IPS-11a (cell line): ENCODE measurements at regions not wholly inside any gene's neighbourhood (a gene's known extent, or its start where the extent isn't known, plus 50 kb on each side); places are given as distances from the start of the nearest gene placed in this dataset.

Experiments
- H3K4me3 ChIP-seq: one replicate; pipeline ENCODE4 v1.5.1; 2013; ENCODE audit warnings: low read depth, low read length, control low read depth

GRCh38 chr20:56949318-56949717 lies 317.1 kb downstream of the BMP7 start:
- H3K4me3 ChIP-seq: no peak overlapping the region

GRCh38 chr20:56952258-56953047 lies 314.0 kb downstream of the BMP7 start:
- H3K4me3 ChIP-seq: no peak overlapping the region

DNA sequence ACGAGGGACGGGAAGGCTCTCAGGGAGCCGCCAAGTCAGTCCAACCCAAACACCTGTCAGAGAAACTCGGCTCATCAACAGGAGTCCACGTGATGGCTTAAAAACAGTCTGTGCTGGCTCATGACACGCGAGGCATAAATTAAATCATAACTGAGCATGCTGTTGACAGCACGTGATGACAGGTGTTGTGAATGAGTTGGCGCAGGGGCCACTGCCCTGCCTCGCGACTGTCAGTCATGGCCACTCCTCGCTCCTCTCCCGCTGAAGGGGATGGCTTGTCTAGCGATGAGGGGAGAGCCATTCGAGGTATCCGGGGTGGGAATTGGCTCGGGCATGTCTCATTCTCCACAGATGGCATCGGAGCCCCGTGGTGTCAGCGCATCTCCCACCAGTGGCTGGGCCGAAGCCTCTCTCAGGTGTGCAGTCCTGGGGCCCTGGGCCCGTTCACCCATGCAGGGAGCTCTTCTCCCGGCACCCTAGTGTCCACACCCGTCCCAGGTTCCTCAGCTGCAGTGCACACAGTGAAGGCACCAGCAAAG lies 313.3 kb downstream of the BMP7 start:
- H3K4me3 ChIP-seq: no peak overlapping the region

DNA sequence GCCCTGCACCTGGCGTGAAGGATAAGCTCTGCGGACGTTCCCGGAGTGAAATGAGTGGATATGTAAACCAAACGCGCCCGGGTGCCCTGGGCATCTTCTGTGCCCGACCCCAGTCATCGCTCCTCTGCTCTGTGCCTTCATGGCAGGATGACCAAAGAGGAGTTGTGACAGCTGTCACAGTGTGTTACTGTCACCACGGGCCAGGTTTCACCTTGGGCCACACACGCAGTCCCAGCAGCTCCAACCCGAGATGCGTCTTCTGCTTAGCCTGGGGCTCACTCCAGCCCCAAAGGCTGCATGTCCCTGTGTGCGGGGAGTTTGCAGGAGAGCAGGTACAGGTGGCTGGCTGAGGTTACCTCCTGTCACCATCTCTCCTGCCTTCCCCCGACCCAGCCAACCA lies 311.6 kb downstream of the BMP7 start:
- no peak overlapping the region for H3K4me3 ChIP-seq

DNA sequence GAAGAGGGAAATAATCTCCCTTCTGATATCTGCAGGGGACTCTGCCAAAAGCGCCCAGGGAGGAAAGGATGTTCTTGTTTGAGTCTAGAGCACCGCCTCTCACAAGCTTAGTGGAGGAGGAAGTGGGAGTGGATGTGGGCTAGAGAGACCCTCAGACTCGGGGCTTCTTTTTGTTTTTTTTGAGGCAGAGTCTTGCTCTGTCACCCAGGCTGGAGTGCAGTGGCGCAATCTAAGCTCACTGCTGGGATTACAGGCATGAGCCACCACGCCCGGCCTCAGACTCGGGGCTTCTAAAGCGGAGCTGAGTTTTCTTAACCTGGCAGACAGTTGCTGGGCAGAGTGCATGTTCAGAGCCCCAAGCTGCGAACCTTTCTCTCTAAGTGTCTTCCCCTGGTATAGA lies 310.8 kb downstream of the BMP7 start:
- H3K4me3 ChIP-seq: no peak overlapping the region

DNA sequence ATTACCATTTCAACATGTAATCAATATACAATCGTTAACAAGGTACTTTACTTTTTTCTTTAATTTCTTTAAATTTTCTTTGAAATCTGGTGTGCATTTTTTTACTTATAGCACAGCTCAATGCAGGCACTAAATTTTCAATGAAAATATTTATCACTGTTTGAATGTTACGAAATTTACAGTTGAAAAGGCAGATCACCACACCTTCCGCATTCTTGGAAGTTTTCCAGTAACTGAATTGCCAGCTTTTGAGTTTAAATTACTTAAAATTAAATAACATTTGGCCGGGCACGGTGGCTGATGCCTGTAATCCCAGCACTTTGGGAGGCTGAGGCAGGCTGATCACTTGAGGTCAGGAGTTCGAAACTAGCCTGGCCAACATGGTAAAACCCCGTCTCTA lies 309.9 kb downstream of the BMP7 start:
- no peak overlapping the region for H3K4me3 ChIP-seq

DNA sequence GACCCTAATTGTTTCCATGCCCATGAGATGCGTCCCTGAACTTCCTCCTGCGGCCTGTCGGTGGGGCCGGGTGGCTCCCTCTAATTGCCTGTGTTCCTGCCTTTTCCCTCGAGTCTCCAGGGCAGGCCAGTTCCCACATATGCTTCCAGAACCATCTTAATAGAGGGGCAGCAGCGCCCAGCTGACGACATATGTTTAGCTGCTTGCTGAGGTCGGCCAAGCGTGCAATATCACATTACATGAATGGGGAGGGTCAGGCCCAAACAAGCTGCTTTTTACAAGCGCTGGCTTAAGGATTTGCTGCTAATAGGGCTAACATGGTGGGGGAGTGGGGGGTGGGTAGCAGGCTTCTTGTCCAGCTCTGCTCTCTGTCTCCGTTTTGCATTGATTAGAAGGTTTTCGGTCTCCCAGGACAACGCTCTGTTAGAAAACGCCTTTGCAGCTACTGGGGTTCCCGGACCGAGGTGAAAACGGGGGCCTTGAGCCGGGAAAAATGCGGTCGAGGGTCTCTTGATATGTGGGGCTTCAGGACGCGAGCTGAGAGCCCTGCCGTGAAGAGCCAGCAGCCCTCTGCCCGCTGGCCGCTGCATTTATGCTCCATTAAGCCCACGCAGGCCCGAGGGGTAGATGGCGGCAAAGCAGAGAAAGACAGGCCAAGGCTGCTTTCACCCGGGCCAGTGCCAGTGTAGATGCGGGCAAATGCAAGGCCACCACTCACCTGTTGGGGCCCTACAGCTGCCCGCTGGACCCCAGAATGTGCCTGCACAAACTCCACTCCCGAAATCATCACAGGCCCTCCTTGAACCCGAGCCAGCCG lies 308.5 kb downstream of the BMP7 start:
- H3K4me3 ChIP-seq: no peak overlapping the region

DNA sequence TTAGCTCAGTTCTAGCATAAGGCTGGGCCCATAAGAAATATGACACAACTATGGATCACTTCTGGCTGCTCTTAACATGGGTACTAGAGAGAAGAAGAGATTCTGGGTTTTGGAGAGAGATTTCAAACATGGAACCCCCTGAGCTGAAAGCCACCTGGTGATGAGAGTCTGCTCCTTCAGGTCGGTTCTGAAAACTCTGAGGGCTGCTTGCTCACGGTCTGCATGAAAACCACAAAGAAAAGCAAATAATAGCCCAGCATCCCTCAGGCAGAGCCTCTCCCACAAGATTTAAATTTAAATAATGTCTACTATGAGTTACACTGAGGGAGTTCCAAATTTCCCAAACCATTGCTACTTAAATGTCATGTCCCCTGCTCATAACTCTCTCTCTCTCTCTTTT lies 301.5 kb downstream of the BMP7 start:
- H3K4me3 ChIP-seq: no peak overlapping the region

DNA sequence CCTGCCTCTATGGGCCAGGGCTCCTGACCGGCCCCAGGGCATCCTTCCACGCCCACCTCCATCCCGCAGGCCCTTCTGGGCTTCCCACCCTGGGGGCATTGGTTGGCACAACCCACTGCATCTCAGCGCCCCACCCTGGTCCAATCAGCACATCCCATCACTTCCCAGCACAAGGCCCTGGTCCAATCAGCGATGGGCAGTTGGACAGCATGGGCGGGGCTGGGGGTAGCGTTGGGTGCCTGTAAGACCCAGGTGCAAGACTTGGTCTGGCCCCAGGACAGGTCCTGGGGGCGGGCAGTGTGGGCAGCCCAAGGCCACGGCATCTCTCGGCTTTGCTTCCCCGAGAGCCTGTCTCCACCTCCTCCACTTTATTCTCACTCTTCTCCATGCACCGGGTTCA lies 298.5 kb downstream of the BMP7 start:
- no peak overlapping the region for H3K4me3 ChIP-seq

DNA sequence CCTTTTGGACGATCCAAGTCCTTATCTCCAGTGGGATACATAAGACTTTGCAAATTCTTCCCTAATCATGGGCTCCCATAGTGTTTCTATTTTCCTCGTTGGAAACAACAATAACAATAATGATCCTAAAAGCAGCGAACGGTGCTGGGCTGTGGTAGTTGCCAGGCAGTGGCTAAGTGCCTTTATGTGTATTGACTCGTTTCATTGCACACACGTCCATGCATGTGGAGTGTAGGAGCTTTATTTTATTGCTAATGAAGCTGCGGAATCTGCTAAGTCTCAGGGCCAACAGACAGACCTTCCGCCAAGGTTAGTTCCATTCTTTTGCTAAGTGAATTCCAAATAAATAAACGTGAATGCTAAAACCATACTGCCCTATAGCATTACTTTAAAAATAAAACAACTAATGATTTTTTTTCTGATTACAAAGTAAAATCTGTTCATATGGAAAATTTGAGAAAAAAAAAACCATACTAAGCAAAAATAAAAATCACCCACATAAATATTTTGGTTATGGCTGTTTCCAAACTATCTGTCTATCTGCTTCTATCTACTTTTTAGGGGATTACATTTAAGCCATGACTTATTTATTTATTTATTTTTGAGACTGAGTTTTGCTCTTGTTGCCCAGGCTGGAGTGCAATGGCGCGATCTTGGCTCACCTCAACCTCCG lies 297.9 kb downstream of the BMP7 start:
- H3K4me3 ChIP-seq: no peak overlapping the region

GRCh38 chr20:56974499-56975250 lies 291.8 kb downstream of the BMP7 start:
- H3K4me3 ChIP-seq: no peak overlapping the region

DNA sequence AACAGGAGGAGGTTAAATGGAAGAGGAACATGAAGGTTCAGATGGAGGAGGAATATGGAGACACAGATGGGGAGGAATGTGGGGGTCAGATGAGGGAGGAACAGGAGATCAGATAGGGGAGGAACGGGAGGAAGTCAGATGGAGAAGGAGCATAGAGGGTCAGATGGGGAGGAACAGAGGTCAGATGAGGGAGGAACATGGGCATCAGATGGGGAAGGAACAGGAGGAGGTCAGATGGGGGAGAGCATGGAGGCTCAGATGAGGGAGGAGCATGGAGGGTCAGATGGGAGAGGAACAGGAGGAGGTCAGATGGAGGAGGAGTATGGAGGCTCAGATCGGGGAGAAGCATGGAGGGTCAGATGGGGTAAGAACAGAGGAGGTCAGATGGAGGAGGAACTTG lies 290.6 kb downstream of the BMP7 start:
- H3K4me3 ChIP-seq: no peak overlapping the region

GRCh38 chr20:56976336-56976735 lies 290.1 kb downstream of the BMP7 start:
- H3K4me3 ChIP-seq: no peak overlapping the region

DNA sequence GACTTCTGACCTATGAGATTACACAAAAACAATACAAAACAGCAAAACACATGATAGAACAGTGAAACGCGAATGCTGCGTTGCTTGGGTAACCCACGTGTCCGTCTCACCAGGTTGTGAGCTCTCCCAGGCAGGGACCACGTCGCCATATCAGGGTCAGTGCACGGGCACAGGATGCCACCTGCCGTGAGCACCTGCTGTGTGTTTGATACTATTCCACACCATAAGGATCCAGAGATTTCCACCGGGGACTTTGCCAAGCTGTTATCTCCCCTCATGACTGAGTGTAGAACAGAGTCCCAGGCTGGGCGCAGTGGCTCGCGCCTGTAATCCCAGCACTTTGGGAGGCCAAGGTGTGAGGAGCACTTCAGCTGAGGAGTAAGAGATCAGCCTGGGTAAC lies 288.0 kb downstream of the BMP7 start:
- H3K4me3 ChIP-seq: no peak overlapping the region

DNA sequence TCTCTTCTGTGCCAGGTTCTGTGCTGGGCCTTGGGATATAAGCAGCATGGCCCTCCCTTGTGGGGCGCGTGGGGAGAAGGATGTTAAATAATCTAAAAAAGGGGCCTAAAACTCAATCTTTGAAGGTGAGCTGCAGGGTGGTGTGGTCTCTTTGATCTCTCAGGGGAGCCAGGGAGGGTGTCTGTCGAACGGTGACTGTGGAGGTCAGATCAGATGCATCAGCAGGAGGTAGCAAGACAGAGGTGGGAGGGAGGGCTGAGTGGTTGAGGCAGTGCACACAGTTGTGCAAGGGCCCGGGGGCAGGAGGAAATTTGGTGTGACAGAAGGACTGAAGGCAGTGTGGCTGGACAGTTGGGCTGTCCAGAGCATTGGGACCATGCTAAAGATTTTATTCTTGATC lies 287.3 kb downstream of the BMP7 start:
- H3K4me3 ChIP-seq: no peak overlapping the region

GRCh38 chr20:56981301-56981700 lies 285.1 kb downstream of the BMP7 start:
- H3K4me3 ChIP-seq: no peak overlapping the region

- H3K4me3 ChIP-seq: no peak overlapping the region
These were observed 282.6 kb downstream of the BMP7 start for GRCh38 chr20:56983813-56984212.

DNA sequence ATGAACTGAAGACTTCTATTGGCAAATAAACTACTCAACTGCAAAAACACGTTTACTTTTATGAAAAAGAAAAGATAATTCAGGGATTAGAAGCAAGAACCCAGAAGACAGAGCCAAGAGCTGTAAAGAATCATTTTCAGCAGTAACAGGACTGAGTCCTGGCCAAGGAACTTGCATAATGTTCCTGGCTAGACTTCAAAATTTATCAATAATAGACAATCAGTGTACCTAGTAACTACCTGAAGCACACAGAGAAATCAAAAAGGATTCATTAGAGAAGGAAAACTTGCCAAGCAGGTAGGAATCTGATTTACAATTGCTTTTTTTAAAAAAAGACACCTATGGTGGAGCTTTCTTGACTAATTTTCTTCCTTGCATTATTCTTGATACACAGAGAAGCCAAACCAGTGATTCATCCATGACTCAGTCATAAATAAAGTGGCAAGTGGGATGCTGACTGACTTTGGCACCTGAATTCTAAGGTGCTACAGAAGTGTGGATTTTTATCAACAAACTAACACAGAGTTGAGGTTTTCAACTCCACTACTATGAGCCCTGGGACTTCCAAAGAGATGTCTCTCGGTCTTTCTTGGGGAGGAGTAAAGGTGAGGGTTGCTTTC lies 281.3 kb downstream of the BMP7 start:
- H3K4me3 ChIP-seq: no peak overlapping the region

DNA sequence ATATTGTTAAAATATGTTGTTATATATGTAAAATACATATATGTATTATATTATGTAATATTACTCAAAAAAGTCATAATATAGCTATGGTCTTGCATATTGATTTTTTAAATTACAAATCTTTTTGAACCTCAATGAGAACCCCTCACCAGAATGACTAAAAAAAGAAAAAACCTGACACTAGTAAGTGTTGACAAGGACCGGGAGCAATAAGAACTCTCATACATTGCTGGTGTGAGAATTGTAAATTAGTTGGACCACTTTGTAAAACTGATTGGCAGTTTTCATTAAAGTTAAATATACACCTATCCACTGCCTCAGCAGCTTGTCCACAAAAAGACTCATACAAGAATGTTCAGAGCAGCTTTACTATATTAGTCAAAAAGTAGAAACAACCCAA lies 280.0 kb downstream of the BMP7 start:
- H3K4me3 ChIP-seq: no peak overlapping the region

DNA sequence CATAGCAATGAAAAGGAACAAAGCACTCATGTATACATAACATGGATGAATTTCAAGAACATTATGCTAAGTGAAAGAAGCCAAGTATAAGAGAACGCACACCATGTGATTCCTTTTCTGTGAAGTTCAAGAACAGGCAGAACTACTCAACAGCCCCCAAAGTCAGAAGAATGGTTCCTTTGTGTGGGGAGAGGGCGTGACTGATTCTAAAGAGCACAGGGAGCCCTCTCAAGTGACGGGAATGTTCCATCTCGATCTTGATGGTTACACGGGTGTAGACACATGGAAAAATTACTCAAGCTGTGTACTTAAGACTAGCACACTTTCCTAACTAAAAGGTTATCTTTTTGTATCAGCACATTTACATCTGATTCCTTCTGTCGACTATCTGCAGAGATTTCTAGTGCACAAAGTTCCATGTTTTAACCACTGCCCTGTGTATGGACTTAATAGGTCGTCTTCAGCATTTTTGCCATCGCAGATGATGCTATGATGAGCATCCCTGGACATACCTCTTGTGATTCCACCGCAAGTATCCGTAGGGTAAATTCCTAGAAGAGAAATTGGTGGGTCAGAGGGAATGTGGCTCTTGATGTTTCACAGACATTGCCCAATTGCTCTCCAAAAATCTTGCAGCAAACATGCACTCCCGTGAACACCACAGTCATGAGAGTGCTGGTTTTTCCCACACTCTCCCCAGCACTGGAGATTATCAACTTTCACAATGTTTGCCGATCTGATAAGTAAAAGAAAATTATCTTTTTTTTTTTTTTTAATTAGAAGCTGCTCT lies 279.3 kb downstream of the BMP7 start:
- no peak overlapping the region for H3K4me3 ChIP-seq
